ENCODE measurements at regions not wholly inside any gene's neighbourhood (a gene's known extent, or its start where the extent isn't known, plus 50 kb on each side); places are given as distances from the start of the nearest gene placed in this dataset. TPM values are rescaled to one million over a fixed set of nuclear protein-coding genes. Genes with fewer than 3 reads are reported as not detected.

- Histone ChIP-seq H3K27me3 (ENCODE audit: insufficient read depth) (no peaks in the 10 kb centered on the region), H3F3A (replicated peaks; ENCODE audit: low read depth) (no peaks in the 10 kb centered on the region), H3K9me2 (ENCODE audit: insufficient read depth) (no peaks in the 10 kb centered on the region), H3K79me2 (replicated peaks; ENCODE audit: insufficient read depth) (no peaks in the 10 kb centered on the region), H3K4me2 (no peak overlapping the region), H3K4me1 (ENCODE audit: insufficient read depth) (peaks cover 14% of the 10 kb centered on the region), H3K4me3 (no peak overlapping the region), H4K20me1 (replicated peaks; ENCODE audit: insufficient read depth) (no peaks in the 10 kb centered on the region), H2AFZ (no peak overlapping the region), H3K27ac (ENCODE audit: low read depth) (no peak overlapping the region), H3K36me3 (ENCODE audit: insufficient read depth) (no peaks in the 10 kb centered on the region)
- H3K27ac Mint-ChIP-seq: no peak overlapping the region
- DNase-seq (ENCODE audit: low spot score) (no peak), ATAC-seq (no peak)
- H3K36me3 Mint-ChIP-seq (ENCODE audit: low read depth): no peaks in the 10 kb centered on the region
- TF ChIP-seq NANOG (IDR thresholded peaks at IDR 0.05; ENCODE audit: borderline replicate concordance) (no peak), STAT1 (IDR thresholded peaks at IDR 0.05; ENCODE audit: unreplicated experiment) (no peak)
- H3K4me1 Mint-ChIP-seq: peaks cover 23% of the 10 kb centered on the region
- peaks cover 6% of the 10 kb centered on the region for H3K27me3 Mint-ChIP-seq (ENCODE audit: insufficient read depth, low read depth, poor library complexity)
- H3K9me3 Mint-ChIP-seq: no peaks in the 10 kb centered on the region
- no peak overlapping the region for H3K4me3 Mint-ChIP-seq
These were observed 50.0 kb upstream of the SYT13 start for GRCh38 chr11:45336136-45336535.

Small RNAs in the stretch of these regions (small RNA-seq; reads per million reads assigned to genes)
- not detected for gene AC103855.4 (ENCODE audit: low replicate concordance)

All from GM23338 (cell line).